ENCODE measurements at regions not wholly inside any gene's neighbourhood (a gene's known extent, or its start where the extent isn't known, plus 50 kb on each side); places are given as distances from the start of the nearest gene placed in this dataset.

- DNase-seq (ENCODE audit: low spot score in 2 of 2) = no peak
- intact Hi-C loops (cut with DNase I; ENCODE audit: low total_unique reads) = no loop called here
- 89 to 97% methylated on average over 5 of the region's 5 CpGs for WGBS, 2 donors
- TF ChIP-seq CTCF (IDR thresholded peaks at IDR 0.05) (no peak), POLR2A (IDR thresholded peaks at IDR 0.05) (no peak)
- no peak overlapping the region for H3K4me3 ChIP-seq (ENCODE audit: low read depth, poor library complexity, severe bottlenecking)
Observed at GRCh38 chr21:31475223-31475622, 131.2 kb upstream of the TIAM1 start.

- no peak overlapping the region for H3K4me3 ChIP-seq (ENCODE audit: low read depth, poor library complexity, severe bottlenecking)
- 86 to 89% methylated on average over 8 of the region's 8 CpGs for WGBS, 2 donors
- no peak for TF ChIP-seq POLR2A (IDR thresholded peaks at IDR 0.05)
- no peak for TF ChIP-seq CTCF (IDR thresholded peaks at IDR 0.05)
- intact Hi-C loops (cut with DNase I; ENCODE audit: low total_unique reads) = no loop called here
- no peak for DNase-seq (ENCODE audit: low spot score in 2 of 2)
Observed at GRCh38 chr21:31473685-31474345, 129.8 kb upstream of the TIAM1 start.

GRCh38 chr21:31471865-31472264 is 127.8 kb upstream of the TIAM1 start:
- intact Hi-C loops (cut with DNase I; ENCODE audit: low total_unique reads) = no loop called here
- TF ChIP-seq POLR2A (IDR thresholded peaks at IDR 0.05) (no peak), CTCF (IDR thresholded peaks at IDR 0.05) (no peak)
- DNase-seq (ENCODE audit: low spot score in 2 of 2) = no peak
- no peak overlapping the region for H3K4me3 ChIP-seq (ENCODE audit: low read depth, poor library complexity, severe bottlenecking)
- WGBS, 2 donors = 88 to 92% methylated on average over 4 of the region's 4 CpGs

GRCh38 chr21:31470896-31471694 is 127.0 kb upstream of the TIAM1 start:
- WGBS, 2 donors = 69 to 80% methylated on average over 18 to 19 of the region's 19 CpGs
- no peak for DNase-seq (ENCODE audit: low spot score in 2 of 2)
- H3K4me3 ChIP-seq (ENCODE audit: low read depth, poor library complexity, severe bottlenecking) = no peak overlapping the region
- intact Hi-C loops (cut with DNase I; ENCODE audit: low total_unique reads) = no loop called here
- TF ChIP-seq CTCF (IDR thresholded peaks at IDR 0.05) (no peak), POLR2A (IDR thresholded peaks at IDR 0.05) (no peak)

- DNase-seq (ENCODE audit: low spot score in 2 of 2) = no peak
- H3K4me3 ChIP-seq (ENCODE audit: low read depth, poor library complexity, severe bottlenecking) = no peak overlapping the region
- 90 to 91% methylated on average over 10 of the region's 10 CpGs for WGBS, 2 donors
- intact Hi-C loops (cut with DNase I; ENCODE audit: low total_unique reads) = no loop called here
- TF ChIP-seq CTCF (IDR thresholded peaks at IDR 0.05) = no peak
- TF ChIP-seq POLR2A (IDR thresholded peaks at IDR 0.05) = no peak
Observed at GRCh38 chr21:31460980-31461379, 116.9 kb upstream of the TIAM1 start.

Measured in lower leg skin (tissue), 4 donors.